Mesenchymal stem cell (in vitro differentiated cells and primary cell): ENCODE measurements at regions not wholly inside any gene's neighbourhood (a gene's known extent, or its start where the extent isn't known, plus 50 kb on each side); places are given as distances from the start of the nearest gene placed in this dataset.

Experiments
- DNase-seq: peaks from one replicate; pipeline ENCODE4 v3.0.0-alpha.2; 2013
- H2AFZ ChIP-seq: one replicate; pipeline ENCODE4 v1.6.1; 2013; ENCODE audit warnings: low read depth, mild to moderate bottlenecking, control low read depth, inconsistent platforms, low read length, moderate library complexity
- H2AK5ac ChIP-seq: 2 replicates; pipeline ENCODE4 v1.6.1; 2013; ENCODE audit warnings: low read length, moderate library complexity, mild to moderate bottlenecking, inconsistent platforms; ENCODE audit not compliant: severe bottlenecking
- H2BK120ac ChIP-seq: one replicate; pipeline ENCODE4 v1.6.1; 2013; ENCODE audit warnings: low read depth, mild to moderate bottlenecking, inconsistent platforms, low read length, moderate library complexity
- H2BK12ac ChIP-seq, 2 experiments: one replicate each; pipeline ENCODE4 v1.6.1; 2013; ENCODE audit warnings: inconsistent platforms in 2 of 2, low read length in 2 of 2, mild to moderate bottlenecking in 2 of 2, moderate library complexity in 2 of 2, control low read depth in 1 of 2
- H2BK15ac ChIP-seq: one replicate; pipeline ENCODE4 v1.6.1; 2013; ENCODE audit warnings: mild to moderate bottlenecking, low read depth, inconsistent platforms; ENCODE audit not compliant: poor library complexity, severe bottlenecking
- H2BK5ac ChIP-seq: 2 replicates; pipeline ENCODE4 v1.6.1; 2013; ENCODE audit warnings: low read depth, mild to moderate bottlenecking, low read length, control low read depth, inconsistent platforms; ENCODE audit not compliant: poor library complexity, severe bottlenecking
- H3K14ac ChIP-seq, 2 experiments: one replicate each; pipeline ENCODE4 v1.6.1; 2013; ENCODE audit warnings: inconsistent platforms in 2 of 2, low read length in 2 of 2, control low read depth in 1 of 2, mild to moderate bottlenecking in 1 of 2, moderate library complexity in 1 of 2
- H3K18ac ChIP-seq, 2 experiments: one replicate each; pipeline ENCODE4 v1.6.1; 2013; ENCODE audit warnings: inconsistent platforms in 2 of 2, low read length in 2 of 2, control low read depth in 1 of 2, low read depth in 1 of 2, mild to moderate bottlenecking in 1 of 2
- H3K23ac ChIP-seq, 2 experiments: one replicate each; pipeline ENCODE4 v1.6.1; 2013; ENCODE audit warnings: inconsistent platforms in 2 of 2, low read length in 2 of 2, mild to moderate bottlenecking in 2 of 2, moderate library complexity in 2 of 2, control low read depth in 1 of 2
- H3K27ac ChIP-seq: 2 replicates; pipeline ENCODE4 v1.5.1; 2013; ENCODE audit warnings: mild to moderate bottlenecking, moderate library complexity, low read length, control low read depth, inconsistent platforms; ENCODE audit not compliant: poor library complexity, severe bottlenecking
- H3K27me3 ChIP-seq, 2 experiments: 2 replicates each; pipeline versions ENCODE4 v1.6.1 to v1.7.0; 2013; ENCODE audit warnings: low read length in 2 of 2, mild to moderate bottlenecking in 2 of 2, moderate library complexity in 2 of 2, control low read depth in 1 of 2, inconsistent platforms in 1 of 2; ENCODE audit not compliant: control insufficient read depth in 1 of 2, insufficient read depth in 1 of 2
- H3K36me3 ChIP-seq, 2 experiments: 2 replicates each; pipeline versions ENCODE4 v1.6.1 to v1.7.0; 2013; ENCODE audit warnings: low read length in 2 of 2, control low read depth in 1 of 2, inconsistent platforms in 1 of 2, low read depth in 1 of 2, mild to moderate bottlenecking in 1 of 2; ENCODE audit not compliant: insufficient read depth in 2 of 2, control insufficient read depth in 1 of 2
- H3K4ac ChIP-seq, 2 experiments: one replicate each; pipeline ENCODE4 v1.6.1; 2013; ENCODE audit warnings: inconsistent platforms in 2 of 2, low read length in 2 of 2, mild to moderate bottlenecking in 2 of 2, moderate library complexity in 2 of 2, control low read depth in 1 of 2, low read depth in 1 of 2
- H3K4me1 ChIP-seq: 2 replicates; pipeline ENCODE4 v1.6.1; 2013; ENCODE audit warnings: low read depth, low read length, control low read depth; ENCODE audit not compliant: control insufficient read depth, insufficient read depth
- H3K4me2 ChIP-seq: 2 replicates; pipeline ENCODE4 v1.6.1; 2013; ENCODE audit warnings: low read length, mild to moderate bottlenecking, inconsistent platforms; ENCODE audit not compliant: poor library complexity, severe bottlenecking
- H3K4me3 ChIP-seq, 2 experiments: 2 replicates each; pipeline versions ENCODE4 v1.5.1 to v1.7.0; 2013; ENCODE audit warnings: low read length in 2 of 2, mild to moderate bottlenecking in 2 of 2, control low read depth in 1 of 2, low read depth in 1 of 2; ENCODE audit not compliant: insufficient read depth in 1 of 2
- H3K79me1 ChIP-seq: replicated peaks from 2 replicates; pipeline ENCODE4 v1.6.1; 2013; ENCODE audit warnings: mild to moderate bottlenecking, control low read depth, low read length, inconsistent platforms; ENCODE audit not compliant: poor library complexity, severe bottlenecking
- H3K9ac ChIP-seq: 2 replicates; pipeline ENCODE4 v1.7.0; 2013; ENCODE audit warnings: mild to moderate bottlenecking, low read length, moderate library complexity
- H3K9me3 ChIP-seq: 2 replicates; pipeline ENCODE4 v1.7.0; 2013; ENCODE audit warnings: mild to moderate bottlenecking, low read length; ENCODE audit not compliant: control insufficient read depth
- H4K8ac ChIP-seq: one replicate; pipeline ENCODE4 v1.6.1; 2013; ENCODE audit warnings: inconsistent platforms, mild to moderate bottlenecking, low read length, moderate library complexity
- H4K91ac ChIP-seq: one replicate; pipeline ENCODE4 v1.6.1; 2013; ENCODE audit warnings: mild to moderate bottlenecking, low read length, inconsistent platforms
- WGBS: methylation state at CpG from one replicate; pipeline ENCODE4 v1.1.7; 2013; ENCODE audit warnings: mixed read lengths; 5-methylcytosine and 5-hydroxymethylcytosine counted together

GRCh38 chr6:68575765-68576439 is 59.2 kb upstream of the ADGRB3 start:
- no peak overlapping the region for H2AFZ ChIP-seq
- H3K4ac ChIP-seq, result no peak overlapping the region
- no peak for DNase-seq
- peaks cover 5% of the 10 kb centered on the region for H3K4me1 ChIP-seq
- H2BK12ac ChIP-seq, result no peak overlapping the region
- 25% methylated on average over 14 of the region's 14 CpGs for WGBS
- H2AK5ac ChIP-seq, result no peak overlapping the region
- no peak overlapping the region for H4K91ac ChIP-seq
- H2BK5ac ChIP-seq, result no peak overlapping the region
- no peak overlapping the region for H2BK15ac ChIP-seq
- H3K36me3 ChIP-seq, result no peaks in the 10 kb centered on the region
- peak overlapping the region in 1 of 2 experiments; percentile 32 for H3K4me3 ChIP-seq
- H3K27me3 ChIP-seq, result peaks cover 0 to 5% of the 10 kb centered on the region in 2 experiments
- H2BK120ac ChIP-seq, result peak overlapping the region; percentile 19
- H3K14ac ChIP-seq, result no peak overlapping the region
- no peaks in the 10 kb centered on the region for H3K9me3 ChIP-seq
- no peak overlapping the region for H3K23ac ChIP-seq
- no peaks in the 10 kb centered on the region for H3K79me1 ChIP-seq
- H3K9ac ChIP-seq, result no peak overlapping the region
- peak overlapping the region in 1 of 2 experiments; percentile 12 for H3K18ac ChIP-seq
- H4K8ac ChIP-seq, result no peak overlapping the region
- H3K4me2 ChIP-seq, result peak overlapping the region; percentile 87
- no peak overlapping the region for H3K27ac ChIP-seq

- Histone ChIP-seq H2BK12ac (no peak overlapping the region), H3K27me3 (peaks cover 0 to 5% of the 10 kb centered on the region in 2 experiments), H2BK120ac (no peak overlapping the region), H4K91ac (no peak overlapping the region), H3K4me1 (peaks cover 5% of the 10 kb centered on the region), H3K4ac (no peak overlapping the region), H3K18ac (no peak overlapping the region), H3K14ac (no peak overlapping the region), H3K9ac (no peak overlapping the region), H3K79me1 (no peaks in the 10 kb centered on the region), H2BK5ac (no peak overlapping the region), H2AFZ (no peak overlapping the region), H3K27ac (no peak overlapping the region), H3K23ac (no peak overlapping the region), H4K8ac (no peak overlapping the region), H2BK15ac (no peak overlapping the region), H3K4me2 (no peak overlapping the region), H2AK5ac (no peak overlapping the region), H3K36me3 (no peaks in the 10 kb centered on the region), H3K4me3 (no peak overlapping the region), H3K9me3 (no peaks in the 10 kb centered on the region)
- WGBS, result 64% methylated on average over 4 of the region's 4 CpGs
- DNase-seq, result no peak
Measured at GRCh38 chr6:68572975-68573374, 62.1 kb upstream of the ADGRB3 start.

- Histone ChIP-seq H3K23ac (no peak overlapping the region), H3K4ac (no peak overlapping the region), H2BK120ac (no peak overlapping the region), H3K27me3 (peaks cover 0 to 5% of the 10 kb centered on the region in 2 experiments), H2BK15ac (no peak overlapping the region), H3K9ac (no peak overlapping the region), H3K18ac (no peak overlapping the region), H3K79me1 (no peaks in the 10 kb centered on the region), H2AK5ac (no peak overlapping the region), H3K4me2 (no peak overlapping the region), H3K4me1 (peaks cover 5% of the 10 kb centered on the region), H2AFZ (no peak overlapping the region), H3K9me3 (no peaks in the 10 kb centered on the region), H2BK5ac (no peak overlapping the region), H4K91ac (no peak overlapping the region), H3K4me3 (no peak overlapping the region), H3K14ac (no peak overlapping the region), H4K8ac (no peak overlapping the region), H3K27ac (no peak overlapping the region), H2BK12ac (no peak overlapping the region), H3K36me3 (no peaks in the 10 kb centered on the region)
- DNase-seq, result peak; percentile 6
- 0% methylated on average over 1 of the region's 2 CpGs for WGBS
Measured at GRCh38 chr6:68572525-68572924, 62.6 kb upstream of the ADGRB3 start.

GRCh38 chr6:68559716-68560115 is 75.4 kb upstream of the ADGRB3 start:
- H3K4me1 ChIP-seq, result no peaks in the 10 kb centered on the region

More at GRCh38 chr6:68559716-68560115, 75.4 kb upstream of the ADGRB3 start:
- H3K4ac ChIP-seq, result no peak overlapping the region
- H3K27ac ChIP-seq, result no peak overlapping the region
- no peak overlapping the region for H2BK120ac ChIP-seq
- no peak overlapping the region for H2BK12ac ChIP-seq
- H4K8ac ChIP-seq, result no peak overlapping the region
- no peak overlapping the region for H2BK15ac ChIP-seq
- no peaks in the 10 kb centered on the region for H3K27me3 ChIP-seq
- no peak overlapping the region for H2AFZ ChIP-seq
- 62% methylated on average over 5 of the region's 5 CpGs for WGBS
- H3K4me2 ChIP-seq, result no peak overlapping the region
- no peak overlapping the region for H3K9ac ChIP-seq
- no peak overlapping the region for H2AK5ac ChIP-seq
- H4K91ac ChIP-seq, result no peak overlapping the region
- H3K18ac ChIP-seq, result no peak overlapping the region
- peak; percentile 6 for DNase-seq
- no peak overlapping the region for H2BK5ac ChIP-seq
- H3K36me3 ChIP-seq, result no peaks in the 10 kb centered on the region
- H3K4me3 ChIP-seq, result no peak overlapping the region
- H3K14ac ChIP-seq, result no peak overlapping the region
- H3K23ac ChIP-seq, result no peak overlapping the region
- H3K9me3 ChIP-seq, result no peaks in the 10 kb centered on the region
- no peaks in the 10 kb centered on the region for H3K79me1 ChIP-seq
